Kidney tubule cell (primary cell): ENCODE measurements at regions not wholly inside any gene's neighbourhood (a gene's known extent, or its start where the extent isn't known, plus 50 kb on each side); places are given as distances from the start of the nearest gene placed in this dataset.
"Not testable (repeated sequence)": the region's sequence is repeated elsewhere in the genome, so short reads cannot be mapped to it uniquely, and the experiment has no call there.

Experiments used
- DNase-seq: peaks from one replicate; pipeline ENCODE4 v3.0.0-alpha.2; 2018; ENCODE audit warnings: low spot score

DNA sequence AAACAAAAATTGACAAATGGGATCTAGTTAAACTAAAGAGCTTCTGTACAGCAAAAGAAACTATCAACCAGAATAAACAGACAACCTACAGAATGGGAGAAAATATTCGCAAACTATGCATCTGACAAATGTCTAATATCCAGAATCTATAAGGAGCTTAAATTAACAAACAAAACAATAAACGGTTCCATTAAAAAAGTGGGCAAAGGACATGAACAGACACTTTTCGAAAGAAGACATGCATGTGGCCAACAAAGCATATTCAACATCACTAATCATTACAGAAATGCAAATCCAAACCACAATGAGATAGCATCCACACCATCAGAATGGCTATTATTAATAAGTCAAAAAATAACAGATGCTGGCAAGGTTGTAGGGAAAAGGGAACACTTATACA is 50.5 kb upstream of the MED13L start:
- not testable (repeated sequence) for DNase-seq

- no peak for DNase-seq
These were observed 54.4 kb upstream of the MED13L start for GRCh38 chr12:116331876-116332275.

DNA sequence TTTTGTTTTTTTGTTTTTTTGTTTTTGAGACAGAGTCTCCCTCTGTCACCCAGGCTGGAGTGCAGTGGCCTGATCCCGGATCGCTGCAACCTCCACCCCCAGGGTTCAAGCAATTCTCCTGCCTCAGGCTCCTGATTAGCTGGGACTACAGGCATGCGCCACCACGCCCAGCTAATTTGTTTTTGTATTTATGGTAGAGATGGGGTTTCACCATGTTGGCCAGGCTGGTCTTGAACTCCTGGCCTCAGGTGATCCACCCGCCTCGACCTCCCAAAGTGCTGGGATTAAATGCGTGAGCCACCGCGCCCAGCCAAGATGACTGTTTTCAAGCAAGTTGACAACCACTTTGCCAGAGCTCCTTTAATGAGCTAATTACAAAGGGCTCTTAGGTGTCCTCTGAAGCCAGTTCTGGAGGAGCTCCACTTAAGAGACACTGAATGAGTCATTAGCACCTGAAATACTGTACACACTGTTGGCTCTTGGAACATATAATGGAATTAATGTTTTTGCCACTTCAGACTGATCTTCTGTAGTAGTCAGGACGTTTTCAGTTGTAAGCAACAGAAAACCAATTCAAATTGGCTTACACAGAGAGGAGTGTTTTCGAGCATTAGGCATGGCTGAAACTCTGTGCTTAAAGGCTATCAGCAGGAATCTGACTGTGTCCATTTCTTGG is 55.4 kb upstream of the MED13L start:
- no peak for DNase-seq

DNA sequence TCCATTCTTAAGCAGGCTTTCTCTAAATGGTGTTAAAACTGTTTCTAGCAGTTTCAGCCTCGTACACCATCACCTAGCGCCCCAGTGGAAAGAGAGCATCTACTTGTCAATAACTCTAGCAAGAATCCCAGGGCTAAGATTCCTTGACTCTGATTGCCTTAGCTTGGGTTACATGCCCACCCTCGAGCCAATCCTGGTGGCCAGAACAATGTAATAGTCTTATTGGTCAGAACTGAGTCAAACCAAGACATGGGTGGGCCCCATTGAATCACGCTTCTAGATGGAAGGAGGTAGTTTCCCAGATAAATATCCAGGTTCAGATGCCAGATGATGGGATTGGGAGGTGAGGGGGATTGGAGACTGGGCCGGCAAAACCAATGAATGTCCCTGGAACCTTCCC is 55.9 kb upstream of the MED13L start:
- no peak for DNase-seq

- DNase-seq: peak; percentile 42
These were observed 59.1 kb upstream of the MED13L start for GRCh38 chr12:116336542-116337065.

DNA sequence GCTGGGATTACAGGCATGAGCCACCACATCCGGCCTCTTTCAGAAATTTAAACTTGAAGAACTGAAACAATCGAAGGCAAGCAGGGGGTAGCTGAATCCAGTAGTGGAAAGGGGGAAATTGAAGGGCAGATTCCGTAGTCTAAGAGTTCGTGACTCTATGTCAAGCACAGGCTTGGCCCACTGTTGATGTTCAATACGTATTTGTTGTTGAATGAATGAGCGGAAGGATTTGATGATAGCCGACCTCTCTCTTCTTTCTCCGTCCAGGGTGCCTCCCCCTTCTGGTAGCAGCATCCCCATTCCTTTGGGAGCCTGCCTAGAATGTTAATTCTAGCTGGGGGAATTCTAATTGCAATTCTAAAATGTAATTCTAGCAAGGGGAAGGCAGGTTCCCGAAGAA is 59.8 kb upstream of the MED13L start:
- no peak for DNase-seq

- no peak for DNase-seq
These were observed 60.8 kb upstream of the MED13L start for GRCh38 chr12:116338064-116338846.

DNA sequence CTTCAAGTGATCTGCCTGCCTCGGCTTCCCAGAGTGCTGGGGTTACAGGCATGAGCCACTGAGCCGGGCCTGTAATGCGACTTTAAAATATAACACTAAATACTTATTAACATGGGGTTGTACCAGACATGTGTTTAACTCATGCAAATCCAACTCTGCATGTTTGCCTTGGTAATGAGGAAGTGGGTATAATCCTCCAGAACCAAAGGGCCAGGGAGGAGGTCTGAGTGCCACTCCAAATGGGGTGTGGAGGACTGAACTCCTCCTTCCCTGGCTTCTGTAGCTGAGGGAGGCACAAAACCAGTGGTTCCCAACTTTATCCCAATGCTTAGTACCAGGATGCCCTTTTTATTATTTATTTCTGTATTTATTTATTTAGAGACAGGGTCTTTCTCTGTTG is 61.6 kb upstream of the MED13L start:
- no peak for DNase-seq

GRCh38 chr12:116339800-116340371 is 62.4 kb upstream of the MED13L start:
- DNase-seq: no peak

DNA sequence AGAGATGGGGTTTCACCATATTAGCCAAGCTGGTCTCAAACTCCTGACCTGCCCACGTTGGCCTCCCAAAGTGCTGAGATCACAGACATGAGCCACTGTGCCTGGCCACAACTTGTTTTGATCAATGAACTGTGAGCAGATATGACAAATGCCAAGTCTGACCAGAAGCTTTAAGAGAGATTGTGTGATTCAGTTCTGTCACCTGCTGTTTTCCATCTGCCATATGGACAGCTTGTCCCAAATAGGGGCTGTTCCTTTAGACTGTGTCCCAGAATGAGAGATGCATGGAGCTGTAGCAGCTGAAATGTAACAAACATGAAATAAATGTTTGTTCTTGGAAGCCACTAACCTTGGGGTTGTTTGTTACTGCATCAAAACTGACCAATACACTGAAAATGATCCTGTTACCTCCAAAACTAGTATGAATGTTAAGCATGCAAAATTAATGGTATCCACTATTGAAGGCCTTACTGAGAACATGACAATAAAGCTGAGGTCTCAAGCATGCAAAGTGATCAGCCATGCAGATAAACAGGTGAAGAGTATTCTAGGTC is 65.9 kb upstream of the MED13L start:
- no peak for DNase-seq

DNA sequence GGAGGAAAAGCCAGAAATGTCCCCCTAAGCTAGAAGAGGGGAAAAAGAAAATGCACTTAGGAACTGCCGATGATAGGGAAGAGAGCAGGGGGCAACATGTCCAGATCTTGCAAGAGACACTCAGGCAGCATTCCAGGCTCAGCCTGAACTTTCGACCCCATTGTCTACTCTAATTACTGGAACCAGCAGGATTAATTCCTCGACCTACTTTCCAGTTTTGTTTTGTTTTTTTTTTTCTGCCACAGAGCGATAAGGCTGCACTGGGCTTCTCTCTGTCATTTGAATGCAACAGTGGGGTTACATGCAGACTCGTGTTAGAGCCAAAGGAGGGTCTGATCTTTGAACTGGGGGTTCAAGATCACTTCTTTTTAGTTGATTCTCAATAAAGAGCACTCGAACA is 68.7 kb upstream of the MED13L start:
- DNase-seq: no peak

DNA sequence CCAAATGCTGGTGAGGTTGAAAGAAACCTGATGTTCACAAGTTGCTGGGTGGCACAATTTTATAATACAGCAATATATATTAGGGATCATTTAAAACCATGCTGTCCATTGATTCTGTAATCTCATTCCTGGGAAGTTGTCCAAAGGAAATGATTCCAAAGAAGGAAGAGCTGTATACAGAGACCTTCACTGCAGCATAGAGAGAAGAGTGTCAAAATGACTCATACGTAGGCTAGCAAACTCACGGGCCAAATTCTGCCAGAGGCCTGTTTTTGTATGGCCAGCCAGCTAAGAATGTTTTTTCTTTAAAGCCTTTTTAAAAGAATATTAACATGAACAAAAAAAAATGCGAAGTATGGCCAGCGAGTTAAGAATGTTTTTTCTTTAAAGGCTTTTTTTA is 69.2 kb upstream of the MED13L start:
- DNase-seq: peak; percentile 67

GRCh38 chr12:116347265-116347664 is 69.8 kb upstream of the MED13L start:
- no peak for DNase-seq

DNA sequence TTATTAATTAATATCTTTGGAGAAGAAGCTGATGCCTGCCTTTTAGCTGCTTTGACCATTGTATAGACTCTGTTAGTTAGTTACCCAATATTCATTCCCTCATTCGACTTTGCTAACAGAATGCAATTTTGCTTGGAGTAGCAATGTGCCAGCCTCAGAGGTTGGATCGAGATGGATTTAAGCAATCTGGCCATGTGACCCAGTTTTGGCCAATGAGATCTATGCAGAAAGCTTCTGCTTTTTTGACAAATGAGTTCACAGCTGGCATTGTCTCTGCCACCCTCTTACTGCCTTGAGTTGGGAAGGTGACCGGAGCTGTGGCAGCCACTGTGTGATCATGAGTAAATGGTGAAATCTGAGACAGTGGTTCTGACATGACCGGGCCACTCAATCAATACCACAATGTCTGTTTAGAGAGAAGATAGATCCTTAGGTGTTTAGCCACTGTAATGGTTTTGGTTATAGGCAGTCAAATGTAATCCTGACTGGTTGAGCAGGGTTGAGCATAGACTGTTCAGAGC is 74.9 kb upstream of the MED13L start:
- no peak for DNase-seq

DNA sequence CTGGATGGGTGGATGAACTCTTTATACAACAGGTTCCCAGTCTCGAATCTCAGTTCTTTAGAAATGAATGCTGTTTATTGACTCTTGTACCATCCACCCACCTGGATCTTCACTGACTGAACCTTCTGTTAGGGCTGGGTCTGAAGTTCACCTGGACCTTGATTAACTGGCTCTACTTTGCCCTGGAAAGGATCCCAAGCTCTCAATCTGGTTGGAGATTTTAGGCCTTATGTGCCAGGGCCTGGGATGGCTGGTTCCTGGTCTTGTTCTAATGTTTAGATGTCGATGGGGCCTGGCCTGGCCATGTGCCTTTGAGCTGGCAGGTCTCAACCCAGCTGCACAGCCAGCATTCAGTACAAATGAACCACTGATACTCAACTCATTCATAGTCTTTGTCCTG is 76.5 kb upstream of the MED13L start:
- DNase-seq: no peak

DNA sequence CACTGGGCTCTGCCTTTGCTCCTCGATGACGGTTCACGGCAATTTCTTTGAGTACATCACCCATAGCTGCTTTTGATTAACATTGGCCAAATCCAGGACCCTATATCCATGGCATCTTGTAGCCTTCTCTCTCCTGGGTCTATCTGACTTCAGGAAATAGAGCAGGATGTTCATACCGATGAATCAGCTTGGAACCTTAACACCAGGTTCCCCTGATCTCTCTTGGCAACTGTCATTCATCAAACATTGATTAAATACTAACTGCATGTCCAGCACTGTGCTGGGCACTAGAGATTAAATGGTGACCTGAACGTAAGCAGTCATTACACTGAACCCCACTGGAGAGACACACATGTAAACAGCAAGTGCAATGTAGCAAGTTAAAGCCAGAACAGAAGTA is 77.0 kb upstream of the MED13L start:
- peak; percentile 35 for DNase-seq

GRCh38 chr12:116354950-116355783 is 77.7 kb upstream of the MED13L start:
- no peak for DNase-seq

DNA sequence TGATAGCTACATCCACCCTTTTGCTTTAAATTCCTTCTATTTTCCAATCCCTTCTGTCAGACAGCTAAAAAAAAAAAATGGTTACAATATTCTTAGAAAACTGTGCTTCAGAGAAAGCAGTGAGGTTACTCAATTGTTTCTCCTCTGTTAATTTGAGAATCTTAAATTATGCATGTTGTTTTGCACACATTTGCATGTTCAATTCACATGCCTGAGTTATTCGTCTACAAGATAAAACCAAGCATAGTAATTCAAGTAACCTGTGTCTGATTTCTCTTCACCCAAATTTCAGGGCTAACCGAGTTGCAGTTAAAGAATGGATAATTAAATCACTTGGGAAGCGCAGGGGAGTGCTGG is 81.0 kb upstream of the MED13L start:
- no peak for DNase-seq

DNA sequence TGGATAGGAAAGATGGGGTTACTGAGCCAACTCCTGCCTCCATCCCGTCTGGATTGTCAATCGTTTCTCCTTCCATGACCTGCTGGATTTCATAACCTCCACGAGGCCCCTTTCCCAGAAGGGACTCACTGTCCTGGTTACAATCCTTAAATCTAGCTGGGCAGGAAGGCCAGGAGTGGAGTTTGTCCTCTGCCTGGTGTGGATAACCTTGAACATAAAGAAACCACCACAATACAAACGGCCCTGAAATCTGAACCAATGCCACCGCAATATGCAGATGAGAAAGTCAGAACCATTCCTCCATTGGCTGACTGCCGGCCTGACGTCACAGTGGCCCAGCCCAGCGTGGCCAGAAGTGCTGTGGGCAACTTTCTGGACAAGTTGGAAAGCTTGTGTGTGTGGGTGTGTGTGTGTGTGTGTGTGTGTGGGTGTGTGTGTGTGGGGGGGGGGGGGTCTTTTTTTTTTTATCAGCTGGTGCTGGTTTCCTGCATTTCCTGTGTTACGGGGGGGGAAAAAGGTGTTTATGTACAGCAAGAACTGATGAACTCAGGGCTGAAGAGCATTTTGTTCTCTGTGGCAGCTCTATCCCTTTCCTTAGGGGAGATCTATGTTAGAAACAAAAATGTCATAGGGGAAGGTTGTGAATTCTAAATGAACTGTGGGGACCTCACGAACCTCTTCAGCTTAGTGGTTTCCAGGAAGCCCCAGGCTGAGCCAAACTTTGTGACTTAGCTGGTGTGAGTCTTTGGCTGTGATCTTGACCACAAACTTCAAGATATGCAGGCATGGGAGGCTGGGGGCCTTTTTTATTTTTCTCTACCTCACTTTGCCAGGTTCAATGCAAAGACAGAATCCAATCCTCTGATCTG is 81.6 kb upstream of the MED13L start:
- DNase-seq: peak; percentile 86

DNA sequence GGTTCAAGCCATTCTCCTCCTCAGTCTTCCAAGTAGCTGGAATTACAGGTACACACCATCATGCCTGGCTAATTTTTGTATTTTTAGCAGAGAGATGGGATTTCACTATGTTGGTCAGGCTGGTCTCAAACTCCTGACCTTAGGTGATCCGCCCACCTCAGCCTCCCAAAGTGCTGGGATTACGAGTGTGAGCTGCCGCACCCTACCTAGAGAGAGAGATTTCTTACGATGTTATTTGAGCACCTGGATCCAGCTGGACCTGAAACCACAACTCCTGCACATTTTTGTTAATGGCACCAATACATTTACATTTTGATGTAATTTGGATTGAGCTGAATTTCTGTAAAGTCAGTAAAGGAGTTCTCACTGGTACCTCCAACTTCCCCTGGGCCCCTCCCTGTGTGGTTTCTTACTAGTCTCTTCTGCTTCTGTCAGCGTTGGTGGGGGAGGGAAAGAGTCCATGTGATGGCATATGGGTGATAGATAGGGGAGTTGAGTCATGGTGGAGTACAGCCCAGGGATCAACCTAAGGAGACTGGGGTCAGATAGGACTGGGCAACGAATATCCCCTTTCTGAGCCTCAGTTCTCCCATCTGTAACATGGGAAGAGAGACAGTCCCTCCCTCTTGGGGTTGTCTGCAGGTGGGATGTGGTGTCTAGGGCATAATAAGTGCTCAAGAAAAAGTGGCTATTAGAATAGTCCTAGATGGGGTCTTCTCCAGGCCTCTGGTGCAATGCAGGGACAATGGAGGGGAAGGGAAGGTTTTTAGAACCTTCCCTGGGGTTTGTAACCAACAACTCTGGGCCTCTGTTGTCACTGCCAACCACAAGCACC is 83.3 kb upstream of the MED13L start:
- no peak for DNase-seq
